ENCODE measurements at regions not wholly inside any gene's neighbourhood (a gene's known extent, or its start where the extent isn't known, plus 50 kb on each side); places are given as distances from the start of the nearest gene placed in this dataset.

- ChIA-PET CTCF (no interaction called here), POLR2A (no interaction called here)
- no peak for DNase-seq (ENCODE audit: low read depth)
- H3K36me3 ChIP-seq (ENCODE audit: control insufficient read depth, insufficient read depth, low read length) = no peaks in the 10 kb centered on the region
- TF ChIP-seq CTCF (IDR thresholded peaks at IDR 0.05; ENCODE audit: insufficient read depth, low read depth, low read length) = no peak
- no peaks in the 10 kb centered on the region for H3K27me3 ChIP-seq (ENCODE audit: control insufficient read depth, insufficient read depth, low read length)
- no peak overlapping the region for H3K4me3 ChIP-seq (ENCODE audit: low read depth, low read length)
These were observed 57.3 kb upstream of the CPLX2 start for GRCh38 chr5:175813943-175814630.

- no peaks in the 10 kb centered on the region for H3K36me3 ChIP-seq (ENCODE audit: control insufficient read depth, insufficient read depth, low read length)
- no peaks in the 10 kb centered on the region; the same call in 1 of the 2 replicates for H3K27me3 ChIP-seq (ENCODE audit: control insufficient read depth, insufficient read depth, low read length)
- H3K4me3 ChIP-seq (ENCODE audit: low read depth, low read length) = no peak overlapping the region
- POLR2A ChIA-PET = no interaction called here
- no peak for TF ChIP-seq CTCF (IDR thresholded peaks at IDR 0.05; ENCODE audit: insufficient read depth, low read depth, low read length)
- DNase-seq (ENCODE audit: low read depth) = peak; percentile 36
- CTCF ChIA-PET = no interaction called here
These were observed 56.7 kb upstream of the CPLX2 start for GRCh38 chr5:175814691-175815090.

GRCh38 chr5:175815126-175815913 is 56.1 kb upstream of the CPLX2 start:
- Histone ChIP-seq H3K4me3 (ENCODE audit: low read depth, low read length) (no peak overlapping the region), H3K36me3 (ENCODE audit: control insufficient read depth, insufficient read depth, low read length) (no peaks in the 10 kb centered on the region), H3K27me3 (ENCODE audit: control insufficient read depth, insufficient read depth, low read length) (no peaks in the 10 kb centered on the region; the same call in 1 of the 2 replicates)
- ChIA-PET POLR2A (no interaction called here), CTCF (interaction anchor here (1.2 kb wide), 1 partner anchor 17 kb away, joined by 4 read pairs; no protein-coding TSS in a partner anchor)
- no peak for DNase-seq (ENCODE audit: low read depth)
- TF ChIP-seq CTCF (IDR thresholded peaks at IDR 0.05; ENCODE audit: insufficient read depth, low read depth, low read length) = no peak

- DNase-seq (ENCODE audit: low read depth) = no peak
- ChIA-PET CTCF (interaction anchor here (1.2 kb wide), 1 partner anchor 16 kb away, joined by 4 read pairs; no protein-coding TSS in a partner anchor), POLR2A (no interaction called here)
- no peaks in the 10 kb centered on the region for H3K36me3 ChIP-seq (ENCODE audit: control insufficient read depth, insufficient read depth, low read length)
- no peak for TF ChIP-seq CTCF (IDR thresholded peaks at IDR 0.05; ENCODE audit: insufficient read depth, low read depth, low read length)
- no peak overlapping the region for H3K4me3 ChIP-seq (ENCODE audit: low read depth, low read length)
- no peaks in the 10 kb centered on the region; the same call in 1 of the 2 replicates for H3K27me3 ChIP-seq (ENCODE audit: control insufficient read depth, insufficient read depth, low read length)
These were observed 55.0 kb upstream of the CPLX2 start for GRCh38 chr5:175816348-175816747.

- TF ChIP-seq CTCF (IDR thresholded peaks at IDR 0.05; ENCODE audit: insufficient read depth, low read depth, low read length) = no peak
- no peaks in the 10 kb centered on the region; the same call in 1 of the 2 replicates for H3K27me3 ChIP-seq (ENCODE audit: control insufficient read depth, insufficient read depth, low read length)
- ChIA-PET CTCF (no interaction called here), POLR2A (no interaction called here)
- no peaks in the 10 kb centered on the region for H3K36me3 ChIP-seq (ENCODE audit: control insufficient read depth, insufficient read depth, low read length)
- no peak for DNase-seq (ENCODE audit: low read depth)
- no peak overlapping the region for H3K4me3 ChIP-seq (ENCODE audit: low read depth, low read length)
These were observed 52.3 kb upstream of the CPLX2 start for GRCh38 chr5:175819090-175819425.
